ENCODE measurements at regions not wholly inside any gene's neighbourhood (a gene's known extent, or its start where the extent isn't known, plus 50 kb on each side); places are given as distances from the start of the nearest gene placed in this dataset.
"Not testable (repeated sequence)": the region's sequence is repeated elsewhere in the genome, so short reads cannot be mapped to it uniquely, and the experiment has no call there.

GRCh38 chr18:41072946-41073345 lies 882.1 kb upstream of the PIK3C3 start:
- H3K27me3 ChIP-seq (ENCODE audit: control insufficient read depth in 1 of 2, insufficient read depth in 2 of 2, low read length in 2 of 2) = no peaks in the 10 kb centered on the region
- no peaks in the 10 kb centered on the region for H3K36me3 ChIP-seq (ENCODE audit: control insufficient read depth in 2 of 2, insufficient read depth in 2 of 2, low read length in 1 of 2)
- H3K9me3 ChIP-seq (ENCODE audit: control insufficient read depth in 2 of 2, insufficient read depth in 1 of 2, low read depth in 1 of 2, low read length in 1 of 2) = no peaks in the 10 kb centered on the region
- H3K27ac ChIP-seq (ENCODE audit: low read depth in 2 of 2, low read length in 1 of 2) = no peak overlapping the region
- H3K4me1 ChIP-seq (ENCODE audit: control insufficient read depth in 2 of 2, insufficient read depth in 2 of 2, low read length in 1 of 2) = no peaks in the 10 kb centered on the region
- H3K4me3 ChIP-seq (ENCODE audit: low read depth in 1 of 2, low read length in 2 of 2) = no peak overlapping the region
- 48 to 59% methylated on average over 1 of the region's 1 CpG for WGBS, 2 donors

GRCh38 chr18:41071826-41072225 lies 883.2 kb upstream of the PIK3C3 start:
- Histone ChIP-seq H3K4me3 (ENCODE audit: low read depth in 1 of 2, low read length in 2 of 2) (no peak overlapping the region), H3K27me3 (ENCODE audit: control insufficient read depth in 1 of 2, insufficient read depth in 2 of 2, low read length in 2 of 2) (no peaks in the 10 kb centered on the region), H3K27ac (ENCODE audit: low read depth in 2 of 2, low read length in 1 of 2) (no peak overlapping the region), H3K9me3 (ENCODE audit: control insufficient read depth in 2 of 2, insufficient read depth in 1 of 2, low read depth in 1 of 2, low read length in 1 of 2) (no peaks in the 10 kb centered on the region), H3K36me3 (ENCODE audit: control insufficient read depth in 2 of 2, insufficient read depth in 2 of 2, low read length in 1 of 2) (no peaks in the 10 kb centered on the region), H3K4me1 (ENCODE audit: control insufficient read depth in 2 of 2, insufficient read depth in 2 of 2, low read length in 1 of 2) (no peaks in the 10 kb centered on the region)
- 77 to 84% methylated on average over 4 of the region's 4 CpGs for WGBS, 2 donors

GRCh38 chr18:41069167-41069566 lies 885.9 kb upstream of the PIK3C3 start:
- Histone ChIP-seq H3K27ac (ENCODE audit: low read depth in 2 of 2, low read length in 1 of 2) (no peak overlapping the region), H3K9me3 (ENCODE audit: control insufficient read depth in 2 of 2, insufficient read depth in 1 of 2, low read depth in 1 of 2, low read length in 1 of 2) (no peaks in the 10 kb centered on the region), H3K27me3 (ENCODE audit: control insufficient read depth in 1 of 2, insufficient read depth in 2 of 2, low read length in 2 of 2) (no peaks in the 10 kb centered on the region), H3K36me3 (ENCODE audit: control insufficient read depth in 2 of 2, insufficient read depth in 2 of 2, low read length in 1 of 2) (no peaks in the 10 kb centered on the region), H3K4me1 (ENCODE audit: control insufficient read depth in 2 of 2, insufficient read depth in 2 of 2, low read length in 1 of 2) (no peaks in the 10 kb centered on the region), H3K4me3 (ENCODE audit: low read depth in 1 of 2, low read length in 2 of 2) (no peak overlapping the region)
- WGBS, 2 donors = 81 to 83% methylated on average over 7 of the region's 7 CpGs

GRCh38 chr18:41064916-41065315 lies 890.1 kb upstream of the PIK3C3 start:
- H3K4me1 ChIP-seq (ENCODE audit: control insufficient read depth in 2 of 2, insufficient read depth in 2 of 2, low read length in 1 of 2) = no peaks in the 10 kb centered on the region
- 38 to 92% methylated on average over 1 of the region's 1 CpG for WGBS, 2 donors
- no peaks in the 10 kb centered on the region for H3K27me3 ChIP-seq (ENCODE audit: control insufficient read depth in 1 of 2, insufficient read depth in 2 of 2, low read length in 2 of 2)
- H3K4me3 ChIP-seq (ENCODE audit: low read depth in 1 of 2, low read length in 2 of 2) = no peak overlapping the region
- no peaks in the 10 kb centered on the region for H3K9me3 ChIP-seq (ENCODE audit: control insufficient read depth in 2 of 2, insufficient read depth in 1 of 2, low read depth in 1 of 2, low read length in 1 of 2)
- H3K36me3 ChIP-seq (ENCODE audit: control insufficient read depth in 2 of 2, insufficient read depth in 2 of 2, low read length in 1 of 2) = no peaks in the 10 kb centered on the region
- H3K27ac ChIP-seq (ENCODE audit: low read depth in 2 of 2, low read length in 1 of 2) = no peak overlapping the region

- Histone ChIP-seq H3K4me1 (ENCODE audit: control insufficient read depth in 2 of 2, insufficient read depth in 2 of 2, low read length in 1 of 2) (no peaks in the 10 kb centered on the region), H3K27ac (ENCODE audit: low read depth in 2 of 2, low read length in 1 of 2) (no peak overlapping the region), H3K27me3 (ENCODE audit: control insufficient read depth in 1 of 2, insufficient read depth in 2 of 2, low read length in 2 of 2) (no peaks in the 10 kb centered on the region), H3K9me3 (ENCODE audit: control insufficient read depth in 2 of 2, insufficient read depth in 1 of 2, low read depth in 1 of 2, low read length in 1 of 2) (no peaks in the 10 kb centered on the region), H3K36me3 (ENCODE audit: control insufficient read depth in 2 of 2, insufficient read depth in 2 of 2, low read length in 1 of 2) (no peaks in the 10 kb centered on the region), H3K4me3 (ENCODE audit: low read depth in 1 of 2, low read length in 2 of 2) (no peak overlapping the region)
- WGBS, 2 donors = 56 to 66% methylated on average over 2 of the region's 2 CpGs
These were observed 894.1 kb upstream of the PIK3C3 start for GRCh38 chr18:41060967-41061366.

GRCh38 chr18:41059126-41059415 lies 896.0 kb upstream of the PIK3C3 start:
- Histone ChIP-seq H3K36me3 (ENCODE audit: control insufficient read depth in 2 of 2, insufficient read depth in 2 of 2, low read length in 1 of 2) (no peaks in the 10 kb centered on the region), H3K4me1 (ENCODE audit: control insufficient read depth in 2 of 2, insufficient read depth in 2 of 2, low read length in 1 of 2) (no peaks in the 10 kb centered on the region), H3K9me3 (ENCODE audit: control insufficient read depth in 2 of 2, insufficient read depth in 1 of 2, low read depth in 1 of 2, low read length in 1 of 2) (no peaks in the 10 kb centered on the region), H3K27ac (ENCODE audit: low read depth in 2 of 2, low read length in 1 of 2) (no peak overlapping the region), H3K27me3 (ENCODE audit: control insufficient read depth in 1 of 2, insufficient read depth in 2 of 2, low read length in 2 of 2) (no peaks in the 10 kb centered on the region), H3K4me3 (ENCODE audit: low read depth in 1 of 2, low read length in 2 of 2) (no peak overlapping the region)
- WGBS, 2 donors = 71 to 73% methylated on average over 1 of the region's 1 CpG

GRCh38 chr18:41058351-41059125 lies 896.5 kb upstream of the PIK3C3 start:
- Histone ChIP-seq H3K4me3 (ENCODE audit: low read depth in 1 of 2, low read length in 2 of 2) (no peak overlapping the region), H3K4me1 (ENCODE audit: control insufficient read depth in 2 of 2, insufficient read depth in 2 of 2, low read length in 1 of 2) (no peaks in the 10 kb centered on the region), H3K36me3 (ENCODE audit: control insufficient read depth in 2 of 2, insufficient read depth in 2 of 2, low read length in 1 of 2) (no peaks in the 10 kb centered on the region), H3K27me3 (ENCODE audit: control insufficient read depth in 1 of 2, insufficient read depth in 2 of 2, low read length in 2 of 2) (no peaks in the 10 kb centered on the region), H3K27ac (ENCODE audit: low read depth in 2 of 2, low read length in 1 of 2) (no peak overlapping the region), H3K9me3 (ENCODE audit: control insufficient read depth in 2 of 2, insufficient read depth in 1 of 2, low read depth in 1 of 2, low read length in 1 of 2) (no peaks in the 10 kb centered on the region)
- 69 to 71% methylated on average over 9 of the region's 9 CpGs for WGBS, 2 donors

- WGBS, 2 donors = 89 to 93% methylated on average over 3 of the region's 3 CpGs
- H3K36me3 ChIP-seq (ENCODE audit: control insufficient read depth in 2 of 2, insufficient read depth in 2 of 2, low read length in 1 of 2) = no peaks in the 10 kb centered on the region
- H3K27ac ChIP-seq (ENCODE audit: low read depth in 2 of 2, low read length in 1 of 2) = no peak overlapping the region
- no peaks in the 10 kb centered on the region for H3K9me3 ChIP-seq (ENCODE audit: control insufficient read depth in 2 of 2, insufficient read depth in 1 of 2, low read depth in 1 of 2, low read length in 1 of 2)
- H3K4me1 ChIP-seq (ENCODE audit: control insufficient read depth in 2 of 2, insufficient read depth in 2 of 2, low read length in 1 of 2) = no peaks in the 10 kb centered on the region
- H3K27me3 ChIP-seq (ENCODE audit: control insufficient read depth in 1 of 2, insufficient read depth in 2 of 2, low read length in 2 of 2) = no peaks in the 10 kb centered on the region
- no peak overlapping the region for H3K4me3 ChIP-seq (ENCODE audit: low read depth in 1 of 2, low read length in 2 of 2)
These were observed 902.4 kb upstream of the PIK3C3 start for GRCh38 chr18:41052625-41053024.

GRCh38 chr18:41046250-41046649 lies 908.8 kb upstream of the PIK3C3 start:
- not testable (repeated sequence) for H3K4me3 ChIP-seq (ENCODE audit: low read depth in 1 of 2, low read length in 2 of 2); H3K36me3 ChIP-seq (ENCODE audit: control insufficient read depth in 2 of 2, insufficient read depth in 2 of 2, low read length in 1 of 2); H3K4me1 ChIP-seq (ENCODE audit: control insufficient read depth in 2 of 2, insufficient read depth in 2 of 2, low read length in 1 of 2); H3K27ac ChIP-seq (ENCODE audit: low read depth in 2 of 2, low read length in 1 of 2); H3K27me3 ChIP-seq (ENCODE audit: control insufficient read depth in 1 of 2, insufficient read depth in 2 of 2, low read length in 2 of 2); H3K9me3 ChIP-seq (ENCODE audit: control insufficient read depth in 2 of 2, insufficient read depth in 1 of 2, low read depth in 1 of 2, low read length in 1 of 2)
- 91 to 95% methylated on average over 16 of the region's 16 CpGs for WGBS, 2 donors

GRCh38 chr18:41043876-41044275 lies 911.2 kb upstream of the PIK3C3 start:
- H3K36me3 ChIP-seq (ENCODE audit: control insufficient read depth in 2 of 2, insufficient read depth in 2 of 2, low read length in 1 of 2) = no peaks in the 10 kb centered on the region
- H3K27me3 ChIP-seq (ENCODE audit: control insufficient read depth in 1 of 2, insufficient read depth in 2 of 2, low read length in 2 of 2) = no peaks in the 10 kb centered on the region
- no peak overlapping the region for H3K27ac ChIP-seq (ENCODE audit: low read depth in 2 of 2, low read length in 1 of 2)
- no peaks in the 10 kb centered on the region for H3K9me3 ChIP-seq (ENCODE audit: control insufficient read depth in 2 of 2, insufficient read depth in 1 of 2, low read depth in 1 of 2, low read length in 1 of 2)
- WGBS, 2 donors = 59 to 65% methylated on average over 4 of the region's 4 CpGs
- H3K4me3 ChIP-seq (ENCODE audit: low read depth in 1 of 2, low read length in 2 of 2) = no peak overlapping the region
- no peaks in the 10 kb centered on the region for H3K4me1 ChIP-seq (ENCODE audit: control insufficient read depth in 2 of 2, insufficient read depth in 2 of 2, low read length in 1 of 2)

Data from esophagus (tissue), 2 donors.